ENCODE measurements at regions not wholly inside any gene's neighbourhood (a gene's known extent, or its start where the extent isn't known, plus 50 kb on each side); places are given as distances from the start of the nearest gene placed in this dataset.

- no peak overlapping the region for H3K4me3 ChIP-seq (ENCODE audit: low read length)
- H3K9me3 ChIP-seq (ENCODE audit: control insufficient read depth, low read depth, low read length): no peaks in the 10 kb centered on the region
- no peak overlapping the region for H3K27ac ChIP-seq (ENCODE audit: low read length)
These were observed 669.1 kb downstream of the SATB2 start for GRCh38 chr2:198788676-198789075.

GRCh38 chr2:198782734-198783133 lies 675.0 kb downstream of the SATB2 start:
- Histone ChIP-seq H3K27ac (ENCODE audit: low read length) (no peak overlapping the region), H3K36me3 (ENCODE audit: control insufficient read depth, low read depth, low read length) (no peaks in the 10 kb centered on the region), H3K4me3 (ENCODE audit: low read length) (no peak overlapping the region), H3K27me3 (ENCODE audit: control insufficient read depth, insufficient read depth, low read length) (no peaks in the 10 kb centered on the region), H3K4me1 (ENCODE audit: control insufficient read depth, low read depth, low read length) (no peaks in the 10 kb centered on the region), H3K9me3 (ENCODE audit: control insufficient read depth, low read depth, low read length) (no peaks in the 10 kb centered on the region), H3K9ac (ENCODE audit: low read length) (no peak overlapping the region)

More at GRCh38 chr2:198788676-198789075, 669.1 kb downstream of the SATB2 start:
- no peak overlapping the region for H3K9ac ChIP-seq (ENCODE audit: low read length)
- no peaks in the 10 kb centered on the region for H3K36me3 ChIP-seq (ENCODE audit: control insufficient read depth, low read depth, low read length)
- H3K4me1 ChIP-seq (ENCODE audit: control insufficient read depth, low read depth, low read length): peaks cover 13% of the 10 kb centered on the region
- no peaks in the 10 kb centered on the region for H3K27me3 ChIP-seq (ENCODE audit: control insufficient read depth, insufficient read depth, low read length)

GRCh38 chr2:198776616-198777406 lies 680.9 kb downstream of the SATB2 start:
- H3K4me1 ChIP-seq (ENCODE audit: control insufficient read depth, low read depth, low read length): peaks cover 5% of the 10 kb centered on the region
- no peak overlapping the region for H3K9ac ChIP-seq (ENCODE audit: low read length)
- no peak overlapping the region for H3K27ac ChIP-seq (ENCODE audit: low read length)
- no peaks in the 10 kb centered on the region for H3K9me3 ChIP-seq (ENCODE audit: control insufficient read depth, low read depth, low read length)
- H3K36me3 ChIP-seq (ENCODE audit: control insufficient read depth, low read depth, low read length): no peaks in the 10 kb centered on the region
- no peak overlapping the region for H3K4me3 ChIP-seq (ENCODE audit: low read length)
- no peaks in the 10 kb centered on the region for H3K27me3 ChIP-seq (ENCODE audit: control insufficient read depth, insufficient read depth, low read length)

GRCh38 chr2:198775737-198776136 lies 682.0 kb downstream of the SATB2 start:
- H3K4me1 ChIP-seq (ENCODE audit: control insufficient read depth, low read depth, low read length): peaks cover 5% of the 10 kb centered on the region
- no peaks in the 10 kb centered on the region for H3K27me3 ChIP-seq (ENCODE audit: control insufficient read depth, insufficient read depth, low read length)

GRCh38 chr2:198774576-198774975 lies 683.2 kb downstream of the SATB2 start:
- Histone ChIP-seq H3K9ac (ENCODE audit: low read length) (no peak overlapping the region), H3K4me1 (ENCODE audit: control insufficient read depth, low read depth, low read length) (peaks cover 5% of the 10 kb centered on the region), H3K27ac (ENCODE audit: low read length) (no peak overlapping the region), H3K27me3 (ENCODE audit: control insufficient read depth, insufficient read depth, low read length) (no peaks in the 10 kb centered on the region), H3K9me3 (ENCODE audit: control insufficient read depth, low read depth, low read length) (no peaks in the 10 kb centered on the region), H3K4me3 (ENCODE audit: low read length) (no peak overlapping the region), H3K36me3 (ENCODE audit: control insufficient read depth, low read depth, low read length) (no peaks in the 10 kb centered on the region)

More at GRCh38 chr2:198775737-198776136, 682.0 kb downstream of the SATB2 start:
- no peak overlapping the region for H3K4me3 ChIP-seq (ENCODE audit: low read length)
- no peak overlapping the region for H3K9ac ChIP-seq (ENCODE audit: low read length)
- no peak overlapping the region for H3K27ac ChIP-seq (ENCODE audit: low read length)
- no peaks in the 10 kb centered on the region for H3K36me3 ChIP-seq (ENCODE audit: control insufficient read depth, low read depth, low read length)
- H3K9me3 ChIP-seq (ENCODE audit: control insufficient read depth, low read depth, low read length): no peaks in the 10 kb centered on the region

GRCh38 chr2:198767694-198768093 lies 690.0 kb downstream of the SATB2 start:
- H3K27me3 ChIP-seq (ENCODE audit: control insufficient read depth, insufficient read depth, low read length): no peaks in the 10 kb centered on the region
- no peak overlapping the region for H3K27ac ChIP-seq (ENCODE audit: low read length)
- no peaks in the 10 kb centered on the region for H3K36me3 ChIP-seq (ENCODE audit: control insufficient read depth, low read depth, low read length)
- H3K4me1 ChIP-seq (ENCODE audit: control insufficient read depth, low read depth, low read length): no peaks in the 10 kb centered on the region
- no peak overlapping the region for H3K4me3 ChIP-seq (ENCODE audit: low read length)
- no peaks in the 10 kb centered on the region for H3K9me3 ChIP-seq (ENCODE audit: control insufficient read depth, low read depth, low read length)
- no peak overlapping the region for H3K9ac ChIP-seq (ENCODE audit: low read length)

GRCh38 chr2:198763793-198764192 lies 693.9 kb downstream of the SATB2 start:
- H3K27ac ChIP-seq (ENCODE audit: low read length): no peak overlapping the region

GRCh38 chr2:198762441-198762840 lies 695.3 kb downstream of the SATB2 start:
- H3K9me3 ChIP-seq (ENCODE audit: control insufficient read depth, low read depth, low read length): no peaks in the 10 kb centered on the region
- no peak overlapping the region for H3K9ac ChIP-seq (ENCODE audit: low read length)
- no peaks in the 10 kb centered on the region for H3K27me3 ChIP-seq (ENCODE audit: control insufficient read depth, insufficient read depth, low read length)
- no peak overlapping the region for H3K27ac ChIP-seq (ENCODE audit: low read length)
- H3K4me3 ChIP-seq (ENCODE audit: low read length): no peak overlapping the region
- no peaks in the 10 kb centered on the region for H3K36me3 ChIP-seq (ENCODE audit: control insufficient read depth, low read depth, low read length)
- no peaks in the 10 kb centered on the region for H3K4me1 ChIP-seq (ENCODE audit: control insufficient read depth, low read depth, low read length)

More at GRCh38 chr2:198763793-198764192, 693.9 kb downstream of the SATB2 start:
- Histone ChIP-seq H3K9me3 (ENCODE audit: control insufficient read depth, low read depth, low read length) (no peaks in the 10 kb centered on the region), H3K4me3 (ENCODE audit: low read length) (no peak overlapping the region), H3K9ac (ENCODE audit: low read length) (no peak overlapping the region), H3K27me3 (ENCODE audit: control insufficient read depth, insufficient read depth, low read length) (no peaks in the 10 kb centered on the region), H3K36me3 (ENCODE audit: control insufficient read depth, low read depth, low read length) (no peaks in the 10 kb centered on the region), H3K4me1 (ENCODE audit: control insufficient read depth, low read depth, low read length) (no peaks in the 10 kb centered on the region)

- Histone ChIP-seq H3K36me3 (ENCODE audit: control insufficient read depth, low read depth, low read length) (no peaks in the 10 kb centered on the region), H3K4me3 (ENCODE audit: low read length) (no peak overlapping the region), H3K27me3 (ENCODE audit: control insufficient read depth, insufficient read depth, low read length) (no peaks in the 10 kb centered on the region), H3K9me3 (ENCODE audit: control insufficient read depth, low read depth, low read length) (no peaks in the 10 kb centered on the region), H3K4me1 (ENCODE audit: control insufficient read depth, low read depth, low read length) (no peaks in the 10 kb centered on the region), H3K9ac (ENCODE audit: low read length) (no peak overlapping the region), H3K27ac (ENCODE audit: low read length) (no peak overlapping the region)
These were observed 700.7 kb downstream of the SATB2 start for GRCh38 chr2:198757069-198757468.

- H3K9me3 ChIP-seq (ENCODE audit: control insufficient read depth, low read depth, low read length): no peaks in the 10 kb centered on the region
- no peak overlapping the region for H3K4me3 ChIP-seq (ENCODE audit: low read length)
These were observed 701.6 kb downstream of the SATB2 start for GRCh38 chr2:198756166-198756565.

GRCh38 chr2:198753101-198753500 lies 704.6 kb downstream of the SATB2 start:
- Histone ChIP-seq H3K4me3 (ENCODE audit: low read length) (no peak overlapping the region), H3K9ac (ENCODE audit: low read length) (no peak overlapping the region), H3K36me3 (ENCODE audit: control insufficient read depth, low read depth, low read length) (no peaks in the 10 kb centered on the region), H3K27ac (ENCODE audit: low read length) (no peak overlapping the region), H3K27me3 (ENCODE audit: control insufficient read depth, insufficient read depth, low read length) (no peaks in the 10 kb centered on the region), H3K4me1 (ENCODE audit: control insufficient read depth, low read depth, low read length) (no peaks in the 10 kb centered on the region), H3K9me3 (ENCODE audit: control insufficient read depth, low read depth, low read length) (no peaks in the 10 kb centered on the region)

More at GRCh38 chr2:198756166-198756565, 701.6 kb downstream of the SATB2 start:
- Histone ChIP-seq H3K9ac (ENCODE audit: low read length) (no peak overlapping the region), H3K27me3 (ENCODE audit: control insufficient read depth, insufficient read depth, low read length) (no peaks in the 10 kb centered on the region), H3K36me3 (ENCODE audit: control insufficient read depth, low read depth, low read length) (no peaks in the 10 kb centered on the region), H3K27ac (ENCODE audit: low read length) (no peak overlapping the region), H3K4me1 (ENCODE audit: control insufficient read depth, low read depth, low read length) (no peaks in the 10 kb centered on the region)

GRCh38 chr2:198749364-198749763 lies 708.4 kb downstream of the SATB2 start:
- Histone ChIP-seq H3K9ac (ENCODE audit: low read length) (no peak overlapping the region), H3K36me3 (ENCODE audit: control insufficient read depth, low read depth, low read length) (no peaks in the 10 kb centered on the region), H3K9me3 (ENCODE audit: control insufficient read depth, low read depth, low read length) (no peaks in the 10 kb centered on the region), H3K27ac (ENCODE audit: low read length) (no peak overlapping the region), H3K4me1 (ENCODE audit: control insufficient read depth, low read depth, low read length) (no peaks in the 10 kb centered on the region), H3K27me3 (ENCODE audit: control insufficient read depth, insufficient read depth, low read length) (no peaks in the 10 kb centered on the region), H3K4me3 (ENCODE audit: low read length) (no peak overlapping the region)

All from iPS-18a (cell line).